ENCODE measurements at regions not wholly inside any gene's neighbourhood (a gene's known extent, or its start where the extent isn't known, plus 50 kb on each side); places are given as distances from the start of the nearest gene placed in this dataset.
"Not testable (repeated sequence)": the region's sequence is repeated elsewhere in the genome, so short reads cannot be mapped to it uniquely, and the experiment has no call there.

GRCh38 chr2:184186436-184186835, 411.9 kb upstream of the ZNF804A start:
- Histone ChIP-seq H3K36me3 (ENCODE audit: control insufficient read depth in 2 of 2, extremely low read depth in 1 of 2, insufficient read depth in 1 of 2, low read length in 1 of 2) (no peaks in the 10 kb centered on the region), H3K9me3 (no peaks in the 10 kb centered on the region), H3K4me1 (ENCODE audit: control insufficient read depth in 1 of 2, extremely low read depth in 1 of 2, insufficient read depth in 2 of 2, low read length in 2 of 2) (no peaks in the 10 kb centered on the region), H3K4me3 (ENCODE audit: control insufficient read depth in 1 of 2, extremely low read depth in 1 of 2, low read length in 1 of 2) (no peak overlapping the region), H3K27me3 (replicated peaks in 1 of 2; ENCODE audit: control insufficient read depth in 2 of 2, extremely low read depth in 1 of 2, insufficient read depth in 2 of 2, low read length in 1 of 2) (no peaks in the 10 kb centered on the region), H3K27ac (ENCODE audit: low read length) (no peak overlapping the region)
- peaks cover 8 to 13% (median 10%) of the 10 kb centered on the region in 3 donors for H3K9me3 Mint-ChIP-seq
- H3K4me3 Mint-ChIP-seq: no peak overlapping the region
- ATAC-seq (replicated peaks in 1 of 4): no peak
- no peak overlapping the region for H3K27ac Mint-ChIP-seq
- 79% methylated on average over 2 of the region's 4 CpGs for WGBS (ENCODE audit: insufficient coverage)
- H3K27me3 Mint-ChIP-seq: no peaks in the 10 kb centered on the region
- no peaks in the 10 kb centered on the region for H3K36me3 Mint-ChIP-seq
- DNase-seq: no peak
- CTCF ChIA-PET: no interaction called here
- POLR2A ChIA-PET: no interaction called here
- no peaks in the 10 kb centered on the region for H3K4me1 Mint-ChIP-seq

GRCh38 chr2:184187421-184187971, 410.8 kb upstream of the ZNF804A start:
- Mint-ChIP-seq H3K9me3 (peaks cover 3 to 8% (median 8%) of the 10 kb centered on the region in 3 donors), H3K4me3 (no peak overlapping the region), H3K36me3 (no peaks in the 10 kb centered on the region), H3K27me3 (no peaks in the 10 kb centered on the region), H3K27ac (no peak overlapping the region), H3K4me1 (no peaks in the 10 kb centered on the region)
- Histone ChIP-seq H3K36me3 (ENCODE audit: control insufficient read depth in 2 of 2, extremely low read depth in 1 of 2, insufficient read depth in 1 of 2, low read length in 1 of 2) (no peaks in the 10 kb centered on the region), H3K27me3 (replicated peaks in 1 of 2; ENCODE audit: control insufficient read depth in 2 of 2, extremely low read depth in 1 of 2, insufficient read depth in 2 of 2, low read length in 1 of 2) (no peaks in the 10 kb centered on the region), H3K9me3 (no peaks in the 10 kb centered on the region), H3K27ac (ENCODE audit: low read length) (no peak overlapping the region), H3K4me1 (ENCODE audit: control insufficient read depth in 1 of 2, extremely low read depth in 1 of 2, insufficient read depth in 2 of 2, low read length in 2 of 2) (no peaks in the 10 kb centered on the region), H3K4me3 (ENCODE audit: control insufficient read depth in 1 of 2, extremely low read depth in 1 of 2, low read length in 1 of 2) (no peak overlapping the region)
- WGBS (ENCODE audit: insufficient coverage): 96% methylated on average over 7 of the region's 9 CpGs
- no peak for ATAC-seq (replicated peaks in 1 of 4)
- CTCF ChIA-PET: no interaction called here
- no peak for DNase-seq
- POLR2A ChIA-PET: no interaction called here

- ATAC-seq (replicated peaks in 1 of 4) (no peak), DNase-seq (no peak)
- ChIA-PET POLR2A (interaction anchor here in 1 of 2 donors (0.6 kb wide), 1 partner anchor 772 kb away, joined by 3 read pairs; no protein-coding TSS in a partner anchor), CTCF (interaction anchor here in 1 of 2 donors (0.7 kb wide), 1 partner anchor 140 kb away, joined by 4 read pairs; no protein-coding TSS in a partner anchor)
- H3K27ac ChIP-seq (ENCODE audit: low read length): no peak overlapping the region
- Mint-ChIP-seq H3K27ac (no peak overlapping the region), H3K4me1 (no peaks in the 10 kb centered on the region), H3K9me3 (peaks cover 0 to 6% (median 3%) of the 10 kb centered on the region in 3 donors), H3K36me3 (no peaks in the 10 kb centered on the region), H3K4me3 (no peak overlapping the region), H3K27me3 (no peaks in the 10 kb centered on the region)
- no peak overlapping the region for H3K4me3 ChIP-seq (ENCODE audit: control insufficient read depth in 1 of 2, extremely low read depth in 1 of 2, low read length in 1 of 2)
- WGBS (ENCODE audit: insufficient coverage): no CpG with 5 or more reads among the region's 3 CpGs
- no peaks in the 10 kb centered on the region for H3K4me1 ChIP-seq (ENCODE audit: control insufficient read depth in 1 of 2, extremely low read depth in 1 of 2, insufficient read depth in 2 of 2, low read length in 2 of 2)
- H3K9me3 ChIP-seq: no peaks in the 10 kb centered on the region
- H3K27me3 ChIP-seq (replicated peaks in 1 of 2; ENCODE audit: control insufficient read depth in 2 of 2, extremely low read depth in 1 of 2, insufficient read depth in 2 of 2, low read length in 1 of 2): no peaks in the 10 kb centered on the region
- no peaks in the 10 kb centered on the region for H3K36me3 ChIP-seq (ENCODE audit: control insufficient read depth in 2 of 2, extremely low read depth in 1 of 2, insufficient read depth in 1 of 2, low read length in 1 of 2)
These were observed 407.6 kb upstream of the ZNF804A start for GRCh38 chr2:184190725-184191124.

- no peak overlapping the region for H3K27ac ChIP-seq (ENCODE audit: low read length)
- H3K36me3 ChIP-seq (ENCODE audit: control insufficient read depth in 2 of 2, extremely low read depth in 1 of 2, insufficient read depth in 1 of 2, low read length in 1 of 2): no peaks in the 10 kb centered on the region
- no peak for ATAC-seq (replicated peaks in 1 of 4)
- no peaks in the 10 kb centered on the region for H3K27me3 ChIP-seq (replicated peaks in 1 of 2; ENCODE audit: control insufficient read depth in 2 of 2, extremely low read depth in 1 of 2, insufficient read depth in 2 of 2, low read length in 1 of 2)
- no CpG with 5 or more reads among the region's 2 CpGs for WGBS (ENCODE audit: insufficient coverage)
- H3K4me1 ChIP-seq (ENCODE audit: control insufficient read depth in 1 of 2, extremely low read depth in 1 of 2, insufficient read depth in 2 of 2, low read length in 2 of 2): no peaks in the 10 kb centered on the region
- no peaks in the 10 kb centered on the region for H3K4me1 Mint-ChIP-seq
- no peak overlapping the region for H3K27ac Mint-ChIP-seq
- H3K4me3 ChIP-seq (ENCODE audit: control insufficient read depth in 1 of 2, extremely low read depth in 1 of 2, low read length in 1 of 2): no peak overlapping the region
- CTCF ChIA-PET: no interaction called here
- H3K27me3 Mint-ChIP-seq: no peaks in the 10 kb centered on the region
- H3K9me3 Mint-ChIP-seq: peaks cover 0 to 5% (median 0%) of the 10 kb centered on the region in 3 donors
- H3K9me3 ChIP-seq: no peaks in the 10 kb centered on the region
- no peak for DNase-seq
- POLR2A ChIA-PET: no interaction called here
- no peaks in the 10 kb centered on the region for H3K36me3 Mint-ChIP-seq
- H3K4me3 Mint-ChIP-seq: no peak overlapping the region
These were observed 405.7 kb upstream of the ZNF804A start for GRCh38 chr2:184192649-184193048.

- Histone ChIP-seq H3K27me3 (replicated peaks in 1 of 2; ENCODE audit: control insufficient read depth in 2 of 2, extremely low read depth in 1 of 2, insufficient read depth in 2 of 2, low read length in 1 of 2) (no peaks in the 10 kb centered on the region), H3K4me3 (ENCODE audit: control insufficient read depth in 1 of 2, extremely low read depth in 1 of 2, low read length in 1 of 2) (no peak overlapping the region), H3K9me3 (no peaks in the 10 kb centered on the region), H3K27ac (ENCODE audit: low read length) (no peak overlapping the region), H3K4me1 (ENCODE audit: control insufficient read depth in 1 of 2, extremely low read depth in 1 of 2, insufficient read depth in 2 of 2, low read length in 2 of 2) (no peaks in the 10 kb centered on the region), H3K36me3 (ENCODE audit: control insufficient read depth in 2 of 2, extremely low read depth in 1 of 2, insufficient read depth in 1 of 2, low read length in 1 of 2) (no peaks in the 10 kb centered on the region)
- Mint-ChIP-seq H3K27me3 (no peaks in the 10 kb centered on the region), H3K4me3 (no peak overlapping the region), H3K36me3 (no peaks in the 10 kb centered on the region), H3K4me1 (no peaks in the 10 kb centered on the region), H3K27ac (no peak overlapping the region), H3K9me3 (peaks cover 0 to 6% (median 4%) of the 10 kb centered on the region in 3 donors)
- ChIA-PET CTCF (no interaction called here), POLR2A (no interaction called here)
- 100% methylated on average over 1 of the region's 5 CpGs for WGBS (ENCODE audit: insufficient coverage)
- ATAC-seq (replicated peaks in 1 of 4) (no peak), DNase-seq (no peak)
These were observed 400.9 kb upstream of the ZNF804A start for GRCh38 chr2:184197413-184197812.

GRCh38 chr2:184198791-184199190, 399.5 kb upstream of the ZNF804A start:
- POLR2A ChIA-PET; DNase-seq; H3K9me3 Mint-ChIP-seq; H3K36me3 ChIP-seq (ENCODE audit: control insufficient read depth in 2 of 2, extremely low read depth in 1 of 2, insufficient read depth in 1 of 2, low read length in 1 of 2); CTCF ChIA-PET; H3K9me3 ChIP-seq; H3K4me1 ChIP-seq (ENCODE audit: control insufficient read depth in 1 of 2, extremely low read depth in 1 of 2, insufficient read depth in 2 of 2, low read length in 2 of 2); H3K27me3 Mint-ChIP-seq; ATAC-seq (replicated peaks in 1 of 4); H3K27ac ChIP-seq (ENCODE audit: low read length); H3K4me3 Mint-ChIP-seq; H3K27me3 ChIP-seq (replicated peaks in 1 of 2; ENCODE audit: control insufficient read depth in 2 of 2, extremely low read depth in 1 of 2, insufficient read depth in 2 of 2, low read length in 1 of 2); H3K27ac Mint-ChIP-seq; H3K36me3 Mint-ChIP-seq; H3K4me3 ChIP-seq (ENCODE audit: control insufficient read depth in 1 of 2, extremely low read depth in 1 of 2, low read length in 1 of 2); H3K4me1 Mint-ChIP-seq: not testable (repeated sequence)
- WGBS (ENCODE audit: insufficient coverage): 69% methylated on average over 3 of the region's 5 CpGs

GRCh38 chr2:184199274-184199673, 399.1 kb upstream of the ZNF804A start:
- Mint-ChIP-seq H3K9me3 (peaks cover 0 to 6% (median 4%) of the 10 kb centered on the region in 3 donors), H3K27ac (no peak overlapping the region), H3K4me3 (no peak overlapping the region), H3K36me3 (no peaks in the 10 kb centered on the region), H3K27me3 (no peaks in the 10 kb centered on the region), H3K4me1 (no peaks in the 10 kb centered on the region)
- POLR2A ChIA-PET: no interaction called here
- WGBS (ENCODE audit: insufficient coverage): 90% methylated on average over 2 of the region's 4 CpGs
- no peak for DNase-seq
- H3K4me1 ChIP-seq (ENCODE audit: control insufficient read depth in 1 of 2, extremely low read depth in 1 of 2, insufficient read depth in 2 of 2, low read length in 2 of 2): no peaks in the 10 kb centered on the region
- no peak overlapping the region for H3K4me3 ChIP-seq (ENCODE audit: control insufficient read depth in 1 of 2, extremely low read depth in 1 of 2, low read length in 1 of 2)
- no peak overlapping the region for H3K27ac ChIP-seq (ENCODE audit: low read length)
- ATAC-seq (replicated peaks in 1 of 4): no peak
- no peaks in the 10 kb centered on the region for H3K27me3 ChIP-seq (replicated peaks in 1 of 2; ENCODE audit: control insufficient read depth in 2 of 2, extremely low read depth in 1 of 2, insufficient read depth in 2 of 2, low read length in 1 of 2)
- no peaks in the 10 kb centered on the region for H3K36me3 ChIP-seq (ENCODE audit: control insufficient read depth in 2 of 2, extremely low read depth in 1 of 2, insufficient read depth in 1 of 2, low read length in 1 of 2)
- H3K9me3 ChIP-seq: no peaks in the 10 kb centered on the region
- CTCF ChIA-PET: no interaction called here
